GM19468 (cell line): ENCODE measurements at regions not wholly inside any gene's neighbourhood (a gene's known extent, or its start where the extent isn't known, plus 50 kb on each side); places are given as distances from the start of the nearest gene placed in this dataset.

ENCODE experiments used
- ATAC-seq: cut with Tn5 transposase; IDR thresholded peaks from one replicate; pipeline ENCODE4 v1.9.1; 2021; ENCODE audit warnings: mild to moderate bottlenecking, moderate library complexity, moderate number of reproducible peaks; ENCODE audit not compliant: unreplicated experiment; ENCODE audit errors: extremely low read depth

- no peak for ATAC-seq
Measured at GRCh38 chr2:19810637-19811036, 91.1 kb downstream of the TTC32 start.

- no peak for ATAC-seq
Measured at GRCh38 chr2:19810148-19810547, 91.6 kb downstream of the TTC32 start.

- ATAC-seq = no peak
Measured at GRCh38 chr2:19809206-19809605, 92.6 kb downstream of the TTC32 start.

GRCh38 chr2:19807866-19808265 is 93.9 kb downstream of the TTC32 start:
- ATAC-seq = no peak

GRCh38 chr2:19807346-19807745 is 94.4 kb downstream of the TTC32 start:
- no peak for ATAC-seq

GRCh38 chr2:19806591-19806990 is 95.2 kb downstream of the TTC32 start:
- no peak for ATAC-seq

- no peak for ATAC-seq
Measured at GRCh38 chr2:19806131-19806530, 95.7 kb downstream of the TTC32 start.

- no peak for ATAC-seq
Measured at GRCh38 chr2:19805266-19805665, 96.5 kb downstream of the TTC32 start.

- no peak for ATAC-seq
Measured at GRCh38 chr2:19804639-19805260, 97.0 kb downstream of the TTC32 start.

- ATAC-seq = no peak
Measured at GRCh38 chr2:19802086-19802841, 99.5 kb downstream of the TTC32 start.

- no peak for ATAC-seq
Measured at GRCh38 chr2:19801367-19802080, 100.3 kb downstream of the TTC32 start.

- no peak for ATAC-seq
Measured at GRCh38 chr2:19800796-19801195, 101.0 kb downstream of the TTC32 start.

- ATAC-seq = no peak
Measured at GRCh38 chr2:19799881-19800780, 101.7 kb downstream of the TTC32 start.

- ATAC-seq = no peak
Measured at GRCh38 chr2:19797871-19798270, 103.9 kb downstream of the TTC32 start.

GRCh38 chr2:19797243-19797810 is 104.5 kb downstream of the TTC32 start:
- no peak for ATAC-seq

- no peak for ATAC-seq
Measured at GRCh38 chr2:19796035-19796695, 105.6 kb downstream of the TTC32 start.

GRCh38 chr2:19793132-19793750 is 108.5 kb downstream of the TTC32 start:
- ATAC-seq = no peak

GRCh38 chr2:19790291-19790690 is 111.5 kb downstream of the TTC32 start:
- no peak for ATAC-seq

- ATAC-seq = no peak
Measured at GRCh38 chr2:19787134-19787533, 114.6 kb downstream of the TTC32 start.
